Breast epithelium (tissue), 4 donors: ENCODE measurements at regions not wholly inside any gene's neighbourhood (a gene's known extent, or its start where the extent isn't known, plus 50 kb on each side); places are given as distances from the start of the nearest gene placed in this dataset.

ENCODE experiments used
- DNase-seq, 2 donors: peaks; one replicate each; pipeline ENCODE4 v3.0.0-alpha.2; 2019; ENCODE audit warnings: low spot score in 2 of 2
- H3K27ac ChIP-seq, 2 donors: fragments of 200-600 bp; sonication (generic) in 1 of 2; one replicate each; pipeline ENCODE4 v1.5.1; 2016 to 2019; ENCODE audit warnings: mild to moderate bottlenecking in 1 of 2
- H3K27me3 ChIP-seq, 2 donors: fragments of 200-600 bp; sonication (generic) in 1 of 2; one replicate each; pipeline versions ENCODE4 v1.5.1 to v1.6.0; 2017 to 2019; ENCODE audit warnings: control low read depth in 1 of 2, mild to moderate bottlenecking in 1 of 2
- H3K36me3 ChIP-seq: fragments of 200-600 bp; one replicate; pipeline ENCODE4 v1.5.1; 2019
- H3K4me1 ChIP-seq, 2 donors: fragments of 200-600 bp; sonication (generic); one replicate each; pipeline ENCODE4 v1.5.1; 2016 to 2019; ENCODE audit warnings: control low read depth in 1 of 2
- H3K4me3 ChIP-seq, 3 donors: fragments of 200-600 bp; sonication (generic); 1 replicate in 2 of 3; 2 replicates in 1 of 3; pipeline ENCODE4 v1.5.1; 2016 to 2019; ENCODE audit warnings: mild to moderate bottlenecking in 3 of 3, moderate library complexity in 2 of 3
- H3K9me3 ChIP-seq, 2 donors: fragments of 200-600 bp; sonication (generic) in 1 of 2; one replicate each; pipeline ENCODE4 v1.5.1; 2016 to 2019; ENCODE audit warnings: control low read depth in 1 of 2
- POLR2A ChIP-seq: fragments of 450-650 bp; IDR thresholded peaks from one replicate; pipeline ENCODE4 v1.6.1; 2016; ENCODE audit warnings: antibody characterized with exemption, mild to moderate bottlenecking, moderate library complexity
- POLR2AphosphoS5 ChIP-seq, 3 donors: sonication (generic); formaldehyde crosslinking; IDR thresholded peaks; one replicate each; pipeline ENCODE4 v1.6.1; 2017; ENCODE audit warnings: antibody characterized with exemption in 3 of 3
- intact Hi-C: fragments of 100-400 bp; cut with DNase I; formaldehyde crosslinking; loops from one replicate; pipeline ENCODE4 v1.15.1; 2023; ENCODE audit warnings: low total_unique reads
- TF ChIP-seq, protein P1 (sequence below), 3 donors: fragments of 450-650 bp; IDR thresholded peaks; one replicate each; pipeline ENCODE4 v1.5.1; 2016 to 2017; ENCODE audit warnings: antibody characterized with exemption in 3 of 3, mild to moderate bottlenecking in 3 of 3, moderate library complexity in 3 of 3

- Histone ChIP-seq H3K27me3 (no peaks in the 10 kb centered on the region), H3K27ac (no peak overlapping the region), H3K4me3 (no peak overlapping the region), H3K36me3 (no peaks in the 10 kb centered on the region), H3K9me3 (no peaks in the 10 kb centered on the region), H3K4me1 (peaks cover 0 to 11% of the 10 kb centered on the region in 2 donors)
- no peak for DNase-seq
- intact Hi-C loops = no loop called here
- TF ChIP-seq POLR2AphosphoS5 (IDR thresholded peaks at IDR 0.05) = no peak
- TF ChIP-seq POLR2A = no peak
- TF ChIP-seq, protein P1, sequence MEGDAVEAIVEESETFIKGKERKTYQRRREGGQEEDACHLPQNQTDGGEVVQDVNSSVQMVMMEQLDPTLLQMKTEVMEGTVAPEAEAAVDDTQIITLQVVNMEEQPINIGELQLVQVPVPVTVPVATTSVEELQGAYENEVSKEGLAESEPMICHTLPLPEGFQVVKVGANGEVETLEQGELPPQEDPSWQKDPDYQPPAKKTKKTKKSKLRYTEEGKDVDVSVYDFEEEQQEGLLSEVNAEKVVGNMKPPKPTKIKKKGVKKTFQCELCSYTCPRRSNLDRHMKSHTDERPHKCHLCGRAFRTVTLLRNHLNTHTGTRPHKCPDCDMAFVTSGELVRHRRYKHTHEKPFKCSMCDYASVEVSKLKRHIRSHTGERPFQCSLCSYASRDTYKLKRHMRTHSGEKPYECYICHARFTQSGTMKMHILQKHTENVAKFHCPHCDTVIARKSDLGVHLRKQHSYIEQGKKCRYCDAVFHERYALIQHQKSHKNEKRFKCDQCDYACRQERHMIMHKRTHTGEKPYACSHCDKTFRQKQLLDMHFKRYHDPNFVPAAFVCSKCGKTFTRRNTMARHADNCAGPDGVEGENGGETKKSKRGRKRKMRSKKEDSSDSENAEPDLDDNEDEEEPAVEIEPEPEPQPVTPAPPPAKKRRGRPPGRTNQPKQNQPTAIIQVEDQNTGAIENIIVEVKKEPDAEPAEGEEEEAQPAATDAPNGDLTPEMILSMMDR (IDR thresholded peaks at IDR 0.05) = no peak
Observed at GRCh38 chr7:106175507-106175906, 63.4 kb upstream of the SYPL1 start.

- no peaks in the 10 kb centered on the region for H3K36me3 ChIP-seq
- no peak for TF ChIP-seq POLR2AphosphoS5 (IDR thresholded peaks at IDR 0.05)
- no peak for TF ChIP-seq POLR2A
- H3K9me3 ChIP-seq = no peaks in the 10 kb centered on the region
- DNase-seq = no peak
- no peaks in the 10 kb centered on the region for H3K4me1 ChIP-seq
- no peaks in the 10 kb centered on the region for H3K27me3 ChIP-seq
- intact Hi-C loops = no loop called here
- no peak overlapping the region for H3K27ac ChIP-seq
- no peak overlapping the region for H3K4me3 ChIP-seq
Observed at GRCh38 chr7:106170651-106171050, 58.5 kb upstream of the SYPL1 start.

- Histone ChIP-seq H3K27ac (no peak overlapping the region), H3K9me3 (no peaks in the 10 kb centered on the region), H3K4me1 (no peaks in the 10 kb centered on the region), H3K27me3 (no peaks in the 10 kb centered on the region), H3K4me3 (no peak overlapping the region), H3K36me3 (no peaks in the 10 kb centered on the region)
- intact Hi-C loops = no loop called here
- TF ChIP-seq, protein P1 (IDR thresholded peaks at IDR 0.05) = no peak
- no peak for TF ChIP-seq POLR2AphosphoS5 (IDR thresholded peaks at IDR 0.05)
- no peak for TF ChIP-seq POLR2A
- no peak for DNase-seq
Observed at GRCh38 chr7:106169821-106170610, 57.9 kb upstream of the SYPL1 start.

GRCh38 chr7:106167439-106168136, 55.5 kb upstream of the SYPL1 start:
- peak overlapping the region in 1 of 2 donors; percentile 32 for H3K27ac ChIP-seq
- intact Hi-C loops = no loop called here

DNA sequence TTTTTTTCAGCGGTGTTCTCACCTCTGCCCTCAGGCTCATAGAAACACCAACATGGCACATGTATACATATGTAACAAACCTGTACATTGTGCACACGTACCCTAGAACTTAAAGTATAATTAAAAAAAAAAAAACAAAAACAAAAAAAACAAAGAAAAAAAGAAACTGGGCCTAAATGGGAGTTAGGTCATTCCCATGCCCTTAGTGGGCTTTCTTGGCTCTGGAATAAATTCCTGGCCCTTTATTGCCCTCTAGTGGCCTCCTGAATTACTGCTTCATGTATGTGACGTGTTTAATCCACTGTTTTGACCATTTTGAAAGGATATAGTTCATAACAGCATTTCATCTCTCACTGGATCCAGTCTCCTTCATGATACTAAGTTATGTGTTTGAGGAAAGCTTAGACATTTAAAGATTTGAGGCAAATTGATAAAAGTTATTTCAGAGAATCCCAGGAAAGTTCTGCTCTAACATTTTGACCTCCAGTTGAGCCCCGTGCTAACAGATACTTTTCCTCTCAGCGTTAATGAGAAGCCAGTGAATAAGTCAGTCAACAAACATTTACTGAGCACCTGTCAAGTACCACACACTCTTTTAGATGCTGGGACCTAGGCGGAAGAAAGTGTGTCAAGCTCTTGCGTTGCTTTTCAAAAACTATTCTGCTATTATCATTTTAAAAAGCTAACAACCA, 54.7 kb upstream of the SYPL1 start:
- no peak for TF ChIP-seq POLR2AphosphoS5 (IDR thresholded peaks at IDR 0.05)
- TF ChIP-seq, protein P1 (IDR thresholded peaks at IDR 0.05) = peak; percentile 71 to 89 (median 72)
- no peak overlapping the region for H3K27ac ChIP-seq
- H3K9me3 ChIP-seq = peaks cover 6 to 10% of the 10 kb centered on the region in 2 donors
- DNase-seq = no peak
- intact Hi-C loops = no loop called here
- H3K27me3 ChIP-seq = no peaks in the 10 kb centered on the region
- H3K36me3 ChIP-seq = no peaks in the 10 kb centered on the region
- H3K4me1 ChIP-seq = no peaks in the 10 kb centered on the region
- no peak overlapping the region for H3K4me3 ChIP-seq

More at GRCh38 chr7:106167439-106168136, 55.5 kb upstream of the SYPL1 start:
- no peak for DNase-seq
- H3K27me3 ChIP-seq = no peaks in the 10 kb centered on the region
- no peak overlapping the region for H3K4me3 ChIP-seq
- TF ChIP-seq POLR2A (no peak), POLR2AphosphoS5 (IDR thresholded peaks at IDR 0.05) (no peak)
- TF ChIP-seq, protein P1 (IDR thresholded peaks at IDR 0.05) = no peak
- no peaks in the 10 kb centered on the region for H3K36me3 ChIP-seq
- peaks cover 6 to 10% of the 10 kb centered on the region in 2 donors for H3K9me3 ChIP-seq
- H3K4me1 ChIP-seq = no peaks in the 10 kb centered on the region
